BJ (cell line): ENCODE measurements at regions not wholly inside any gene's neighbourhood (a gene's known extent, or its start where the extent isn't known, plus 50 kb on each side); places are given as distances from the start of the nearest gene placed in this dataset.

ENCODE experiments used
- CTCF ChIA-PET: fragments of 350-600 bp; formaldehyde crosslinking; extraction: SDS; loops from one replicate; lab custom pipeline; 2021; ENCODE audit warnings: antibody characterized with exemption, inconsistent platforms; lab: Yijun Ruan, JAX
- POLR2A ChIA-PET: fragments of 300-600 bp; sonication (Branson Sonifier 250); formaldehyde crosslinking; extraction: SDS; loops from one replicate; lab custom pipeline; 2021; ENCODE audit warnings: antibody characterized with exemption; lab: Charles Lee
- DNase-seq: peaks from one replicate; pipeline ENCODE4 v3.0.0-alpha.2; 2011; ENCODE audit warnings: low read depth
- H3K27me3 ChIP-seq: 2 replicates; pipeline ENCODE4 v1.6.0; 2011; ENCODE audit warnings: low read length; ENCODE audit not compliant: control insufficient read depth, insufficient read depth
- H3K36me3 ChIP-seq: 2 replicates; pipeline ENCODE4 v1.5.1; 2011; ENCODE audit warnings: low read length; ENCODE audit not compliant: control insufficient read depth, insufficient read depth
- H3K4me3 ChIP-seq: 2 replicates; pipeline ENCODE4 v1.5.1; 2011; ENCODE audit warnings: low read depth, mild to moderate bottlenecking, control low read depth, low read length
- CTCF ChIP-seq: IDR thresholded peaks from 2 replicates; pipeline ENCODE4 v1.5.1; 2011; ENCODE audit warnings: low read depth, mild to moderate bottlenecking, control low read depth, inconsistent platforms, low read length, moderate library complexity; ENCODE audit not compliant: insufficient read depth

- Histone ChIP-seq H3K27me3 (no peaks in the 10 kb centered on the region), H3K4me3 (no peak overlapping the region), H3K36me3 (no peaks in the 10 kb centered on the region)
- no peak for TF ChIP-seq CTCF
- POLR2A ChIA-PET = no interaction called here
- DNase-seq = no peak
- CTCF ChIA-PET = no interaction called here
These were observed 441.2 kb upstream of the NR3C2 start for GRCh38 chr4:148883435-148883834.

DNA sequence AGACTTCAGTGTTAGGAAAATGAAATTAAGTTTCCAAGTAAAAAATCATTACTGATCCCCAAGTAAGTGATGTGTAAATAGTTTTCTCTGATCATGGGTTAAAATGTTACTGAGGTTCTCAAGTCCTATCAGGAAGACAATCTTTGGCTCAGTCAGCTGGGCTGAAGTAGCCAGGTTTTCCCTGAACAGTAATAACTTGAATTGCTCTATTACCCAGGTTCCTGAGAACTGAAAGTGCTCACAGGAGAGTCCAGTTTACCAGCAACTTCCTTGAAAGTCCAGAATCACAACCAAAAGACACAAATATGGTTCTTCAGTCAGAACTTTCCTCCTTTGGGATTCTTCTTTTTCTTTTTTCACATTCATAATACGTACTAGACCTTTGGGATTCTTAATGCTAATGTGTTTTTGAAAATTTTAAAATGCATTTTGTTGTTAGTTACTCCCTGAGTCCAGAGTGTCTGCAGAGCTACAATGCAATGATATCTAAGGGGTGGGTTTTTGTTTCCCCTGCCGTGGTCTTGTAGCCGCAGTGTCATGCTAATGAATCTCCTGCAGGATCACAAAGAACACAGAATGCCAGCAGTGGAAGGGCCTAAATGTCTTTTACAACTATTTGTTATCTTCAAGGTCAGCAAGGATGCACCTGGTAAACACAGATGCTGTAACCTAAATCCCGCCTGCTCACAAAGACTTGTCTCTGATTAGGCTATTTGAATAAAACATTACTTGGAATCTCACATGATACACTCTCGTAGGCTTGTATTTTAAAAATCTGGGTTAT, 439.8 kb upstream of the NR3C2 start:
- no peaks in the 10 kb centered on the region for H3K36me3 ChIP-seq
- DNase-seq = no peak
- ChIA-PET POLR2A (no interaction called here), CTCF (no interaction called here)
- no peak for TF ChIP-seq CTCF
- H3K27me3 ChIP-seq = no peaks in the 10 kb centered on the region
- H3K4me3 ChIP-seq = no peak overlapping the region

GRCh38 chr4:148874331-148874730, 432.1 kb upstream of the NR3C2 start:
- Histone ChIP-seq H3K27me3 (no peaks in the 10 kb centered on the region), H3K4me3 (no peak overlapping the region), H3K36me3 (no peaks in the 10 kb centered on the region)
- no peak for DNase-seq
- ChIA-PET CTCF (no interaction called here), POLR2A (no interaction called here)
- no peak for TF ChIP-seq CTCF

DNA sequence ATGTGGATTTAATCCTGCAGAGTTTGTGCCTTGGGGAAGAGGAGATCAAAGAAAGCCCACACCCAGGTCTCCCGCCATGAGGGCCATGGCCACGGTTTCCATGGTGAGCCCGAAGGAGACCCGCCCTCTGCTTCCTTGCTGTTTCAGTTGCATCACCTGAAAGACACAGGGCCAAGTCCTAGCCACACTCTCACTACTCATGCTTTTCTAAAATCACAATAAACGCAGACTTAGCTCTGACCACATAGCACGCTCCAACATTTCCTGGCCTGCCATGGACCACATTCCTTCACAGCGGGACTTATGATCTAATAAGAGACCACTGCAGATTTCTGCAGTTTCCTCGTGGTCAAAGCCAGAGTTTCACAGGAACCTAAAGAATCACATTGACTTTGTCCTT, 426.0 kb upstream of the NR3C2 start:
- Histone ChIP-seq H3K4me3 (no peak overlapping the region), H3K36me3 (no peaks in the 10 kb centered on the region), H3K27me3 (no peaks in the 10 kb centered on the region)
- POLR2A ChIA-PET = no interaction called here
- TF ChIP-seq CTCF = no peak
- CTCF ChIA-PET = no interaction called here
- no peak for DNase-seq

DNA sequence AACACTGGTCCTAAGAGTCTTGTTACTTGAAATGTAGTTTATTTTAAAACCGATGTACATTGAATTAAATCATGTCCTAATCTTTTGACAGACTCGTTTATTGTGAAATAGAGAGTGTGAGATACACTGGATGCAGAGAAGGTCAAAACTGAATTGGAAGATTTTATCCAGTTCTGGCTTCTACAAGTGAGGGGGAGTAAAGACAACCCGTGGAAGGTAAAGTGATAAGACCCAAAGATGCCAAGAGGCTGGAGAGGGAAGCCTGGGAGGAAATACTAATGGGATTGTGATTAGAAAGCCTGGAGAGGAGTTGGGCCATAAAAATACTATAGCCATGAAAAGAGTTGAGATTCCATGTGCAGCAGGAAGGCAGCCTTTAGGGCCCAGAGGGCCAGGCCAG, 424.5 kb upstream of the NR3C2 start:
- POLR2A ChIA-PET = no interaction called here

More for the DNA sequence above, 424.5 kb upstream of the NR3C2 start:
- Histone ChIP-seq H3K4me3 (no peak overlapping the region), H3K27me3 (no peaks in the 10 kb centered on the region), H3K36me3 (no peaks in the 10 kb centered on the region)
- DNase-seq = no peak
- TF ChIP-seq CTCF = no peak
- CTCF ChIA-PET = no interaction called here
